H1 (cell line): ENCODE measurements at regions not wholly inside any gene's neighbourhood (a gene's known extent, or its start where the extent isn't known, plus 50 kb on each side); places are given as distances from the start of the nearest gene placed in this dataset.

Experiments
- ATF2 ChIP-seq: IDR thresholded peaks from 2 replicates; pipeline ENCODE4 v1.6.1; 2012; ENCODE audit warnings: low read length, inconsistent platforms
- CBX5 ChIP-seq: fragments of 300-800, 300-1000 bp; sonication (generic); IDR thresholded peaks from 2 replicates; pipeline ENCODE4 v1.7.1; 2016; ENCODE audit warnings: antibody characterized with exemption, low read length, low read depth
- JUN ChIP-seq: IDR thresholded peaks from 2 replicates; pipeline ENCODE4 v1.6.1; 2011; ENCODE audit warnings: low read depth, mild to moderate bottlenecking, improper control_type of control experiment, low read length
- RFX5 ChIP-seq: IDR thresholded peaks from 2 replicates; pipeline ENCODE4 v1.6.1; 2011; ENCODE audit warnings: low read depth, low read length, improper control_type of control experiment, borderline replicate concordance
- YY1 ChIP-seq: IDR thresholded peaks from 2 replicates; pipeline ENCODE4 v1.6.1; 2011; ENCODE audit warnings: low read depth, mild to moderate bottlenecking, low read length
- TF ChIP-seq, protein P1 (sequence below), 3 experiments: IDR thresholded peaks; 1 replicate in 2 of 3; 2 replicates in 1 of 3; pipeline versions ENCODE4 v1.5.1 to v1.6.1; 2011; ENCODE audit warnings: low read length in 3 of 3, mild to moderate bottlenecking in 3 of 3, inconsistent platforms in 2 of 3, low read depth in 1 of 3, moderate library complexity in 1 of 3; ENCODE audit not compliant: insufficient read depth in 1 of 3; ENCODE audit errors: control extremely low read depth in 1 of 3
- TF ChIP-seq, protein P2 (sequence below): IDR thresholded peaks from 2 replicates; pipeline ENCODE4 v1.6.1; 2011; ENCODE audit warnings: low read depth, mild to moderate bottlenecking, low read length; ENCODE audit not compliant: insufficient read depth

DNA sequence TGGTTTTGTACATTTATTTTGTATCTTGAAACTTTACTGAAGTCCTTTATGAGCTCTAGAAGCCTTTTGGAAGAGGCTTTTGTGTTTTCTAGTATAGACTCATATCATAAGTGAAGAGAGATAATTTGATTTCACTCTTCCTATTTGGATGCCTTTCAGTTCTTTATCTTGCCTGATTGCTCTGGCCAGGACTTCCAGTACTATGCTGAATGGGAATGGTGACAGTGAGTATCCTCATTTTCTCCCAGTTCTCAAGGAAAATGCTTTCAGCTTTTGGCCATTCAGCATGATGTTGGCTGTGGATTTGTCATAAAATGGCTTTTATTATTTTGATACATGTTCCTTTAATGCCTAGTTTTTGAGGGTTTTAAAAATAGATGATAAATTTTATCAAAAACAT, 1061.3 kb downstream of the STPG2 start:
- no peak for TF ChIP-seq YY1
- TF ChIP-seq CBX5, result no peak
- TF ChIP-seq, protein P1, sequence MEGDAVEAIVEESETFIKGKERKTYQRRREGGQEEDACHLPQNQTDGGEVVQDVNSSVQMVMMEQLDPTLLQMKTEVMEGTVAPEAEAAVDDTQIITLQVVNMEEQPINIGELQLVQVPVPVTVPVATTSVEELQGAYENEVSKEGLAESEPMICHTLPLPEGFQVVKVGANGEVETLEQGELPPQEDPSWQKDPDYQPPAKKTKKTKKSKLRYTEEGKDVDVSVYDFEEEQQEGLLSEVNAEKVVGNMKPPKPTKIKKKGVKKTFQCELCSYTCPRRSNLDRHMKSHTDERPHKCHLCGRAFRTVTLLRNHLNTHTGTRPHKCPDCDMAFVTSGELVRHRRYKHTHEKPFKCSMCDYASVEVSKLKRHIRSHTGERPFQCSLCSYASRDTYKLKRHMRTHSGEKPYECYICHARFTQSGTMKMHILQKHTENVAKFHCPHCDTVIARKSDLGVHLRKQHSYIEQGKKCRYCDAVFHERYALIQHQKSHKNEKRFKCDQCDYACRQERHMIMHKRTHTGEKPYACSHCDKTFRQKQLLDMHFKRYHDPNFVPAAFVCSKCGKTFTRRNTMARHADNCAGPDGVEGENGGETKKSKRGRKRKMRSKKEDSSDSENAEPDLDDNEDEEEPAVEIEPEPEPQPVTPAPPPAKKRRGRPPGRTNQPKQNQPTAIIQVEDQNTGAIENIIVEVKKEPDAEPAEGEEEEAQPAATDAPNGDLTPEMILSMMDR (IDR thresholded peaks at IDR 0.05; ENCODE audit: control extremely low read depth in 1 of 3, insufficient read depth in 1 of 3, low read depth in 1 of 3, low read length in 3 of 3), result no peak
- no peak for TF ChIP-seq JUN
- TF ChIP-seq RFX5, result no peak
- TF ChIP-seq, protein P2, sequence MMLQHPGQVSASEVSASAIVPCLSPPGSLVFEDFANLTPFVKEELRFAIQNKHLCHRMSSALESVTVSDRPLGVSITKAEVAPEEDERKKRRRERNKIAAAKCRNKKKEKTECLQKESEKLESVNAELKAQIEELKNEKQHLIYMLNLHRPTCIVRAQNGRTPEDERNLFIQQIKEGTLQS, result no peak
- TF ChIP-seq ATF2, result no peak
